ENCODE measurements at regions not wholly inside any gene's neighbourhood (a gene's known extent, or its start where the extent isn't known, plus 50 kb on each side); places are given as distances from the start of the nearest gene placed in this dataset.
A peak's percentile ranks its signal among the peaks of the same experiment; 100 is the strongest.

DNA sequence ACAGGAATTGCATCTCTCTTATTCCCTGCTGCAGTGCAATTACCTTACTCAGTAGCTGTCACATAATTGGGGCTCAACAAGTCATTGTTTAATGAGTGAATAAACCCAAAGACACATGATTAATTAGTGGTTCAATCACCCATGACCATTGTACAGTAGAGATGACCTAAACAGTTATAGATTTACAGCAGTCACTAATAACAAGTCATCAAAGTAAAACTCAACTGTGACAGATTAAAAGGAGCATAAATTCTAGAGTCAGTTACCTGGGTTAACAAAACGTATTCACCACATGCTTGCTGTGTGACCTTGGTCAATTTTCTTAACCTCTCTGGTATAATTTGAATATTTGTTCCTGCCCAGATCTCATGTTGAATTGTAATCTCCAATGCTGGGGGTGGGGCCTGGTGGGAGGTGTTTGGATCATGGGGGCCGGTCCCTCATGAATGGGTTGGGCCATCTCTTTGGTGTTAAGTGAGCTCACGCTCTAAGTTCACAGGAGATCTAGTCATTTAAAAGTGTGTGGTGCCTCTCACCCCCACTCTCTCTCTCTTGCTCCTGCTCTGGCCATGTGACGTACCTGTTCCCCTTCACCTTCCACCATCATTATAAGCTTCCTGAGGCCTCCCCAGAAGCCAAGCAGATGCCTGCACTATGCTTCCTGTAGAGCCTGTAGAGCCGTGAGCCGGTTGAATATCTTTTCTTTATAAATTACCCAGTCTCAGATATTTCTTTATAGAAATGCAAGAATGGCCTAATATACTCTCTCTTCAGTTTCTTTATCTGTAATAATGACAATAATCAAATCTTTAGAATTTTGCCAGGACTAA, 141.9 kb upstream of the PLEKHG7 start:
- in situ Hi-C loops (cut with MboI) = loop anchor here (25.0 kb wide), 1 partner anchor 99 kb away; no protein-coding TSS in a partner anchor
- no peak for DNase-seq (ENCODE audit: low read depth, low spot score)
- H2AFZ ChIP-seq (ENCODE audit: control insufficient read depth, low read depth, low read length) = no peak overlapping the region
- no peaks in the 10 kb centered on the region for H4K20me1 ChIP-seq (ENCODE audit: control insufficient read depth, insufficient read depth)
- no peak for FAIRE-seq
- H3K9me3 ChIP-seq (replicated peaks; ENCODE audit: control insufficient read depth, insufficient read depth, low read length) = peaks cover 1% of the 10 kb centered on the region
- ATAC-seq = peak; percentile 49
- H3K27me3 ChIP-seq (replicated peaks in 1 of 2; ENCODE audit: control insufficient read depth in 2 of 2, insufficient read depth in 2 of 2, low read length in 1 of 2) = no peaks in the 10 kb centered on the region
- POLR2A ChIA-PET = interaction anchor here (0.8 to 15.2 kb wide), 8 partner anchors 16 to 427 kb away, joined by 3 to 204 read pairs (median 4); partner anchors contain the start of gene BTG1
- H3K4me3 ChIP-seq = peak overlapping the region; percentile 50; the same call in 1 of the 2 replicates
- peak overlapping the region; percentile 77 for H3K4me2 ChIP-seq (ENCODE audit: control insufficient read depth, insufficient read depth)
- intact Hi-C loops (cut with micrococcal nuclease; ENCODE audit: unreplicated experiment) = loop anchor here (2.0 kb wide), 1 partner anchor 90 kb away; no protein-coding TSS in a partner anchor
- no peak overlapping the region for H3K9ac ChIP-seq (ENCODE audit: control insufficient read depth, insufficient read depth, low read length)
- SMC1A ChIA-PET (ENCODE audit: uncharacterized antibody, unreplicated experiment) = interaction anchor here (0.8 to 16.9 kb wide), 15 partner anchors 9 to 426 kb away, joined by 3 to 805 read pairs (median 5); no protein-coding TSS in a partner anchor
- 50% methylated on average over 6 of the region's 6 CpGs for WGBS (ENCODE audit: insufficient coverage, insufficient replicate concordance, low lambda C conversion rate, missing lambda C conversion rate)
- RAD21 ChIA-PET (ENCODE audit: unreplicated experiment) = interaction anchor here (0.6 to 12.1 kb wide), 14 partner anchors 10 to 1179 kb away, joined by 3 to 356 read pairs (median 4); partner anchors contain the start of gene BTG1
- BruUV-seq (replicated peaks) = no TSS peak
- CTCF ChIA-PET = interaction anchor here (0.7 to 5.5 kb wide), 6 partner anchors 10 to 113 kb away, joined by 3 to 61 read pairs (median 4); no protein-coding TSS in a partner anchor
- peaks cover 36% of the 10 kb centered on the region for H3K4me1 ChIP-seq (ENCODE audit: control insufficient read depth, insufficient read depth, low read length)
- H3K27ac ChIP-seq (ENCODE audit: control insufficient read depth, insufficient read depth) = peak overlapping the region; percentile 36
- peaks cover 0 to 2% of the 10 kb centered on the region in 2 experiments; a peak in 1 of 4 replicates for H3K36me3 ChIP-seq (ENCODE audit: control insufficient read depth in 2 of 2, insufficient read depth in 2 of 2, low read length in 1 of 2)
- peaks cover 62% of the 10 kb centered on the region for H3K79me2 ChIP-seq (ENCODE audit: control insufficient read depth, insufficient read depth, low read length)
- TF ChIP-seq ZNF207 (IDR thresholded peaks at IDR 0.05; ENCODE audit: borderline replicate concordance) (0 out of 2 replicates have a peak, but pooled peaks have one; percentile 17), KLF5 (IDR thresholded peaks at IDR 0.05; ENCODE audit: partially characterized antibody) (no peak), SMARCA5 (IDR thresholded peaks at IDR 0.05) (peak; percentile 96), SMC3 (IDR thresholded peaks at IDR 0.05; ENCODE audit: borderline replicate concordance, low read length) (no peak), RUNX3 (IDR thresholded peaks at IDR 0.05; ENCODE audit: low read length) (no peak), SMAD5 (IDR thresholded peaks at IDR 0.05; ENCODE audit: low read depth) (no peak), IKZF1 (conservative IDR thresholded peaks at IDR 0.05) (0 out of 2 replicates have a peak, but pooled peaks have one; percentile 28), BACH1 (IDR thresholded peaks at IDR 0.05; ENCODE audit: borderline replicate concordance) (0 out of 2 replicates have a peak, but pooled peaks have one; percentile 10), PAX8 (IDR thresholded peaks at IDR 0.05) (peak; percentile 89), MXI1 (IDR thresholded peaks at IDR 0.05; ENCODE audit: low read depth, low read length) (no peak; the same call in 1 of the 2 replicates), PAX5 (IDR thresholded peaks at IDR 0.05; ENCODE audit: borderline replicate concordance, low read depth, low read length) (0 out of 2 replicates have a peak, but pooled peaks have one; percentile 22), EGR1 (IDR thresholded peaks at IDR 0.05; ENCODE audit: borderline replicate concordance in 1 of 2, low read depth in 2 of 2, low read length in 2 of 2) (no peak), RAD51 (IDR thresholded peaks at IDR 0.05) (peak; percentile 44), ZSCAN29 (IDR thresholded peaks at IDR 0.05) (no peak), MEF2B (IDR thresholded peaks at IDR 0.05; ENCODE audit: partially characterized antibody, poor library complexity, severe bottlenecking) (no peak), BHLHE40 (IDR thresholded peaks at IDR 0.05; ENCODE audit: borderline replicate concordance in 1 of 2, low read depth in 2 of 2, low read length in 1 of 2) (peak in 1 of 2 experiments; percentile 63; a peak in 2 of 4 replicates), ZNF24 (IDR thresholded peaks at IDR 0.05) (peak; percentile 59; the same call in 1 of the 2 replicates), NR2F1 (conservative IDR thresholded peaks at IDR 0.05) (peak; percentile 83; the same call in 1 of the 2 replicates), SUZ12 (IDR thresholded peaks at IDR 0.05; ENCODE audit: unreplicated experiment) (no peak)
- TF ChIP-seq, protein P1, sequence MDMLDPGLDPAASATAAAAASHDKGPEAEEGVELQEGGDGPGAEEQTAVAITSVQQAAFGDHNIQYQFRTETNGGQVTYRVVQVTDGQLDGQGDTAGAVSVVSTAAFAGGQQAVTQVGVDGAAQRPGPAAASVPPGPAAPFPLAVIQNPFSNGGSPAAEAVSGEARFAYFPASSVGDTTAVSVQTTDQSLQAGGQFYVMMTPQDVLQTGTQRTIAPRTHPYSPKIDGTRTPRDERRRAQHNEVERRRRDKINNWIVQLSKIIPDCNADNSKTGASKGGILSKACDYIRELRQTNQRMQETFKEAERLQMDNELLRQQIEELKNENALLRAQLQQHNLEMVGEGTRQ (IDR thresholded peaks at IDR 0.05; ENCODE audit: borderline replicate concordance, low read depth, low read length) = no peak; the same call in 1 of the 2 replicates
- TF ChIP-seq, protein P2, sequence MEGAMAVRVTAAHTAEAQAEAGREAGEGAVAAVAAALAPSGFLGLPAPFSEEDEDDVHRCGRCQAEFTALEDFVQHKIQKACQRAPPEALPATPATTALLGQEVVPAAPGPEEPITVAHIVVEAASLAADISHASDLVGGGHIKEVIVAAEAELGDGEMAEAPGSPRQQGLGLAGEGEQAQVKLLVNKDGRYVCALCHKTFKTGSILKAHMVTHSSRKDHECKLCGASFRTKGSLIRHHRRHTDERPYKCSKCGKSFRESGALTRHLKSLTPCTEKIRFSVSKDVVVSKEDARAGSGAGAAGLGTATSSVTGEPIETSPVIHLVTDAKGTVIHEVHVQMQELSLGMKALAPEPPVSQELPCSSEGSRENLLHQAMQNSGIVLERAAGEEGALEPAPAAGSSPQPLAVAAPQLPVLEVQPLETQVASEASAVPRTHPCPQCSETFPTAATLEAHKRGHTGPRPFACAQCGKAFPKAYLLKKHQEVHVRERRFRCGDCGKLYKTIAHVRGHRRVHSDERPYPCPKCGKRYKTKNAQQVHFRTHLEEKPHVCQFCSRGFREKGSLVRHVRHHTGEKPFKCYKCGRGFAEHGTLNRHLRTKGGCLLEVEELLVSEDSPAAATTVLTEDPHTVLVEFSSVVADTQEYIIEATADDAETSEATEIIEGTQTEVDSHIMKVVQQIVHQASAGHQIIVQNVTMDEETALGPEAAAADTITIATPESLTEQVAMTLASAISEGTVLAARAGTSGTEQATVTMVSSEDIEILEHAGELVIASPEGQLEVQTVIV (IDR thresholded peaks at IDR 0.05; ENCODE audit: borderline replicate concordance, partially characterized antibody) = no peak

All from GM12878 (cell line).